Peyer's patch (tissue), 4 donors: ENCODE measurements at regions not wholly inside any gene's neighbourhood (a gene's known extent, or its start where the extent isn't known, plus 50 kb on each side); places are given as distances from the start of the nearest gene placed in this dataset.

Experiments used
- DNase-seq, 3 donors: peaks; one replicate each; pipeline ENCODE4 v3.0.0-alpha.2; 2017 to 2019
- H3K27ac ChIP-seq, 4 donors: fragments of 200-600 bp; sonication (generic); one replicate each; pipeline ENCODE4 v1.5.1; 2016 to 2019
- H3K27me3 ChIP-seq, 2 donors: fragments of 200-600 bp; sonication (generic); one replicate each; pipeline ENCODE4 v1.5.1; 2019
- H3K36me3 ChIP-seq, 3 donors: fragments of 200-600 bp; sonication (generic); one replicate each; pipeline ENCODE4 v1.5.1; 2016 to 2019
- H3K4me1 ChIP-seq, 4 donors: fragments of 200-600 bp; sonication (generic); one replicate each; pipeline ENCODE4 v1.5.1; 2016 to 2019
- H3K4me3 ChIP-seq, 4 donors: fragments of 200-600 bp; sonication (generic); 1 replicate in 3 of 4; 2 replicates in 1 of 4; pipeline ENCODE4 v1.5.1; 2016 to 2019; ENCODE audit warnings: mild to moderate bottlenecking in 1 of 4
- H3K9me3 ChIP-seq, 4 donors: fragments of 200-600 bp; sonication (generic); one replicate each; pipeline ENCODE4 v1.5.1; 2016 to 2019; ENCODE audit warnings: mild to moderate bottlenecking in 1 of 4
- POLR2A ChIP-seq, 2 donors: fragments of 450-650 bp; IDR thresholded peaks; one replicate each; pipeline ENCODE4 v1.5.1; 2017; ENCODE audit warnings: antibody characterized with exemption in 2 of 2, mild to moderate bottlenecking in 2 of 2, moderate library complexity in 2 of 2
- TF ChIP-seq, protein P1 (sequence below), 6 experiments: fragments of 450-650 bp in 4 of 6; fragments of 200-600 bp in 2 of 6; sonication (generic) in 1 of 6; IDR thresholded peaks; one replicate each; pipeline ENCODE4 v1.5.1; 2017 to 2019; ENCODE audit warnings: antibody characterized with exemption in 6 of 6, mild to moderate bottlenecking in 3 of 6, moderate library complexity in 1 of 6

DNA sequence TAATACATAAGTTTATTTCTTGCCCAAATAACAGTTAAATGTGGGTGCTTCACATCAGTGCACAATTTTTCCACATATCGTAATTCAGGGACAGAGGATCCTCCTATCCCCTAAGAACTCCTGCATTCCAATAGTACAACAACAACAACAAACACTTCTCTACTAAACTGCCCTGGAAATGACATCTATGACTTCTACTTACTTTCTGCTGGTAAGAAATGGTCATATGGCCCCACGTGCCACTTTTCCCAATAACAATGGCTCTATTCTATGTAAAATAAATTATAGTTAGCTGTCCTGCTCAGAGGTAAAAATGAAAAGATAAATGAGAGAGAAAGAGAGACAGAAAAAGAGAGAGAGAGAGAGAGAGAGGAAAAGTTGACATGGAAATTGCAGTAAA is 308.5 kb downstream of the ATXN7L3B start:
- Histone ChIP-seq H3K9me3 (no peaks in the 10 kb centered on the region), H3K4me3 (no peak overlapping the region), H3K4me1 (no peaks in the 10 kb centered on the region), H3K27me3 (no peaks in the 10 kb centered on the region), H3K36me3 (no peaks in the 10 kb centered on the region), H3K27ac (no peak overlapping the region)
- no peak for TF ChIP-seq POLR2A (IDR thresholded peaks at IDR 0.05)
- TF ChIP-seq, protein P1, sequence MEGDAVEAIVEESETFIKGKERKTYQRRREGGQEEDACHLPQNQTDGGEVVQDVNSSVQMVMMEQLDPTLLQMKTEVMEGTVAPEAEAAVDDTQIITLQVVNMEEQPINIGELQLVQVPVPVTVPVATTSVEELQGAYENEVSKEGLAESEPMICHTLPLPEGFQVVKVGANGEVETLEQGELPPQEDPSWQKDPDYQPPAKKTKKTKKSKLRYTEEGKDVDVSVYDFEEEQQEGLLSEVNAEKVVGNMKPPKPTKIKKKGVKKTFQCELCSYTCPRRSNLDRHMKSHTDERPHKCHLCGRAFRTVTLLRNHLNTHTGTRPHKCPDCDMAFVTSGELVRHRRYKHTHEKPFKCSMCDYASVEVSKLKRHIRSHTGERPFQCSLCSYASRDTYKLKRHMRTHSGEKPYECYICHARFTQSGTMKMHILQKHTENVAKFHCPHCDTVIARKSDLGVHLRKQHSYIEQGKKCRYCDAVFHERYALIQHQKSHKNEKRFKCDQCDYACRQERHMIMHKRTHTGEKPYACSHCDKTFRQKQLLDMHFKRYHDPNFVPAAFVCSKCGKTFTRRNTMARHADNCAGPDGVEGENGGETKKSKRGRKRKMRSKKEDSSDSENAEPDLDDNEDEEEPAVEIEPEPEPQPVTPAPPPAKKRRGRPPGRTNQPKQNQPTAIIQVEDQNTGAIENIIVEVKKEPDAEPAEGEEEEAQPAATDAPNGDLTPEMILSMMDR (IDR thresholded peaks at IDR 0.05), result no peak
- no peak for DNase-seq

DNA sequence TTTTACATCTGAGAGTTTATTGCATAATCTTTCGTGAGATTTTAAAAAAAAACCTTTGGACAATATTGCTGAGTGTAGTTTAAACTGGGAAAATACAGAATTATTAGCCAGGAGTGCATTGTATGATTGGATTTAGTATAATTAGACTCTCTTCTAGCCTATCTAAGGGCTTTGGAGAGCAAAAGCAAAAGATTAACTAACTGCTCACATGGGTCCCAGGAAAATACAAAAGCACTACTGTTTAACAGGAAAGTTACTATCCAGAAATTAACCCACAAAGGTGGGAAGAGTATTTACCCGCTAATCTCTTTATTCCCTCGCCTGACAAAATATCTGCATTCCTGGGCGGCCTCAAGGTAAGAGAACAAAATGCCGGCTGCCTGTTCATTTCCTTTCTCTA is 309.5 kb downstream of the ATXN7L3B start:
- no peaks in the 10 kb centered on the region for H3K9me3 ChIP-seq
- TF ChIP-seq, protein P1 (IDR thresholded peaks at IDR 0.05), result no peak
- TF ChIP-seq POLR2A (IDR thresholded peaks at IDR 0.05), result no peak
- H3K27me3 ChIP-seq, result no peaks in the 10 kb centered on the region
- no peak for DNase-seq
- no peaks in the 10 kb centered on the region for H3K36me3 ChIP-seq
- H3K4me3 ChIP-seq, result no peak overlapping the region
- H3K27ac ChIP-seq, result no peak overlapping the region
- H3K4me1 ChIP-seq, result no peaks in the 10 kb centered on the region

DNA sequence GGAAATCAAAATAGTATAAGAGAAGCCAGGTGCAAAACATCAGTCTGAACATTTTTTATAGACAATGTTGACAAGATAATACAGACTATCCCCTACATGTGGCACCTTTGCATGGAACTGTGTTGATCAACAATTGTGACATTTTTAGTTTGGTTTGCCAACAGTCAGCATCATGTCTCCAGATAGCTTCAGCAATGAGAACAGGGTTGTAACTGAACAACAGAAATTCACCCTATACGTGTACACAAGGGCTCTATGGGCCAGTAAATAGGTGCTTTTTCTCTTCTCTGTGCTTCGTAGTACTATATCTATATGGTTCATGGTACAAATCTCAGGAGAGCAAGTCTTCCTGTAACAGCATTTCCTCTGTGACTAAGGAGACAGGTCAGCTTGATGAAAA is 310.4 kb downstream of the ATXN7L3B start:
- Histone ChIP-seq H3K9me3 (no peaks in the 10 kb centered on the region), H3K36me3 (no peaks in the 10 kb centered on the region), H3K27me3 (no peaks in the 10 kb centered on the region), H3K4me1 (no peaks in the 10 kb centered on the region), H3K4me3 (no peak overlapping the region), H3K27ac (no peak overlapping the region)
- no peak for DNase-seq
- TF ChIP-seq, protein P1 (IDR thresholded peaks at IDR 0.05), result no peak

DNA sequence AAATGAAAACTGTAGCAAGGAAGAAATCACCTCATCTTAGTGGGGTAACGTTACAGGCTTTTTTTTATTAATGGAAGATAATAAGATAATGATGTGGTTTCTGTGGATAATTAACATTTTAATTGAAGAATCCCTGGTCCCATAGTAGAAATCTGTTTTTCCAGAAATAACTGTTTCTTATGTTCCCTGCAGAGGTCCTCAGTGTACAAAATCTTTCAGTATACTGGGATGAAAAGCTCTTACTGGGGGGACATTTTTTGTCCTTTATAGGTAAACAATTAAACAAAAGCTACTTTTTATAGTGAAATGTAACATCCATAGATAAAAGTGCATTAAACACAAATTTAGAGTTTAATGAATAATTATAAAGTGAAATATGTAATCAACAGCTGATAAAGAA is 312.2 kb downstream of the ATXN7L3B start:
- no peak for TF ChIP-seq POLR2A (IDR thresholded peaks at IDR 0.05)
- TF ChIP-seq, protein P1 (IDR thresholded peaks at IDR 0.05), result no peak
- no peaks in the 10 kb centered on the region for H3K9me3 ChIP-seq
- no peak overlapping the region for H3K4me3 ChIP-seq
- no peak for DNase-seq
- H3K4me1 ChIP-seq, result no peaks in the 10 kb centered on the region
- no peaks in the 10 kb centered on the region for H3K27me3 ChIP-seq
- H3K36me3 ChIP-seq, result no peaks in the 10 kb centered on the region
- H3K27ac ChIP-seq, result no peak overlapping the region

DNA sequence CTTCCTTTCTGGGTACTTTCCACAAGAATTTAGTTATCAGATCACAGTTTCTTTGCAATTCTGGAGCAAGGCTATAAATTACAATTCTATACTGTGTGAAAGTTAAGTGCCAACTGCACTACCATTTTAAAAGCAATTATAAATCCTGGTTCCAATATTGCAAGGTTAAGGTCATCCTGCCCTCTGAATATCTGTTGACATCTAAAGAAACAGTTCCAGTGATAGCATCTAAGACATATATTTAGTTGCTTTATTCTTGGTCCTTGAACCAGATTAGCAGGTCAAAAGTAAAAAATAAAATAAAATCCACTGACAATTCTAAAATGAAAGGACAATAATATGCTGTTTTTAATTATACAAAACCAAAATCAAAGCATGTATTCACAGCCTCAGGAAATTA is 334.2 kb downstream of the ATXN7L3B start:
- Histone ChIP-seq H3K9me3 (no peaks in the 10 kb centered on the region), H3K27me3 (no peaks in the 10 kb centered on the region), H3K4me1 (no peaks in the 10 kb centered on the region), H3K36me3 (no peaks in the 10 kb centered on the region), H3K4me3 (no peak overlapping the region), H3K27ac (no peak overlapping the region)
- DNase-seq, result no peak
- no peak for TF ChIP-seq POLR2A (IDR thresholded peaks at IDR 0.05)
- TF ChIP-seq, protein P1 (IDR thresholded peaks at IDR 0.05), result no peak

DNA sequence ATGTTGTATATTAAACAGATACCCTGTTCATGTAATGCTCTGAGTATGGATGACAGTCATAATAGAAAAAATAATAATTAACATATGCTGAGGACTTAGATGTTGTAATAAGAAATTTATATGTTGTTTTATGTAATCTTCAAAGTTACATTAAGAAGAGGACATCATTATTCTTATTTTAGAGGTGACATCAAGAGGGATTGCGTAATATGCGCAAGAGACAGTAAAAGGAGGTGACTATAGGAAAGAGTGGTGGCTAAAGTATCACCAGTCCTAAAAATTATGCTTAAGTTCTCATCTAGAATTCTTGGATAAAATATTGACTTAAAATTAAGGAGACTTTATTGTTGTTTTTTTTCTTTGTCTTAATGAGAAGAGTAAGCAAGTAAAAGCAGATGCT is 323.9 kb downstream of the KCNC2 start:
- no peak for DNase-seq
- H3K4me3 ChIP-seq, result no peak overlapping the region

More for the DNA sequence above, 323.9 kb downstream of the KCNC2 start:
- H3K36me3 ChIP-seq, result no peaks in the 10 kb centered on the region
- H3K27me3 ChIP-seq, result no peaks in the 10 kb centered on the region
- TF ChIP-seq, protein P1 (IDR thresholded peaks at IDR 0.05), result no peak
- TF ChIP-seq POLR2A (IDR thresholded peaks at IDR 0.05), result no peak
- no peak overlapping the region for H3K27ac ChIP-seq
- no peaks in the 10 kb centered on the region for H3K4me1 ChIP-seq
- no peaks in the 10 kb centered on the region for H3K9me3 ChIP-seq
